Smooth muscle cell (in vitro differentiated cells): ENCODE measurements at regions not wholly inside any gene's neighbourhood (a gene's known extent, or its start where the extent isn't known, plus 50 kb on each side); places are given as distances from the start of the nearest gene placed in this dataset.

Experiments used
- DNase-seq: peaks from one replicate; lab custom pipeline; 2025; ENCODE audit not compliant: unreplicated experiment; lab: John Stamatoyannopoulos, UW
- H2AFZ ChIP-seq: fragments of 200-600 bp; sonication (generic); 2 replicates; pipeline ENCODE4 v1.6.0; 2016; ENCODE audit warnings: antibody characterized with exemption, low read depth, mild to moderate bottlenecking
- H3F3A ChIP-seq: fragments of 200-600 bp; sonication (generic); 2 replicates; pipeline ENCODE4 v1.6.0; 2017; ENCODE audit warnings: antibody characterized with exemption, low read depth
- H3K27ac ChIP-seq: fragments of 200-600 bp; sonication (generic); 2 replicates; pipeline ENCODE4 v1.5.1; 2016; ENCODE audit warnings: low read depth, mild to moderate bottlenecking
- H3K27me3 ChIP-seq: fragments of 200-600 bp; sonication (generic); 2 replicates; pipeline ENCODE4 v1.6.1; 2016; ENCODE audit warnings: low read depth, mild to moderate bottlenecking
- H3K36me3 ChIP-seq: fragments of 200-600 bp; sonication (generic); 2 replicates; pipeline ENCODE4 v1.5.1; 2016; ENCODE audit warnings: low read depth
- H3K4me1 ChIP-seq: fragments of 200-600 bp; sonication (generic); 2 replicates; pipeline ENCODE4 v1.5.1; 2016; ENCODE audit warnings: low read depth
- H3K4me2 ChIP-seq: fragments of 200-600 bp; sonication (generic); 2 replicates; pipeline ENCODE4 v1.6.0; 2016; ENCODE audit warnings: mild to moderate bottlenecking
- H3K4me3 ChIP-seq: fragments of 200-600 bp; sonication (generic); 2 replicates; pipeline ENCODE4 v1.5.1; 2016; ENCODE audit warnings: mild to moderate bottlenecking
- H3K79me2 ChIP-seq: fragments of 200-600 bp; sonication (generic); 2 replicates; pipeline ENCODE4 v1.6.0; 2016; ENCODE audit warnings: low read depth, mild to moderate bottlenecking
- H3K9ac ChIP-seq: fragments of 200-600 bp; sonication (generic); 2 replicates; pipeline ENCODE4 v1.6.0; 2016; ENCODE audit warnings: low read depth
- H3K9me3 ChIP-seq: fragments of 200-600 bp; sonication (generic); replicated peaks from 2 replicates; pipeline ENCODE4 v1.5.1; 2016; ENCODE audit warnings: low read depth
- H4K20me1 ChIP-seq: fragments of 200-600 bp; sonication (generic); 2 replicates; pipeline ENCODE4 v1.6.0; 2016; ENCODE audit warnings: low read depth
- CTCF ChIP-seq: fragments of 200-600 bp; sonication (generic); IDR thresholded peaks from 2 replicates; pipeline ENCODE4 v1.5.1; 2017; ENCODE audit warnings: borderline replicate concordance, mild to moderate bottlenecking, antibody characterized with exemption; ENCODE audit not compliant: insufficient read depth, poor library complexity, severe bottlenecking
- WGBS: methylation state at CpG from one replicate; pipeline ENCODE4 v1.1.7; 2016; ENCODE audit warnings: low lambda C conversion rate; 5-methylcytosine and 5-hydroxymethylcytosine counted together

- no peak for DNase-seq
- 85% methylated on average over 2 of the region's 2 CpGs for whole genome bisulfite sequencing
- Histone ChIP-seq H3K79me2 (no peaks in the 10 kb centered on the region), H3K4me2 (no peak overlapping the region), H3K27ac (no peak overlapping the region), H2AFZ (no peak overlapping the region), H3K36me3 (no peaks in the 10 kb centered on the region), H3K27me3 (no peaks in the 10 kb centered on the region), H3K9me3 (no peaks in the 10 kb centered on the region), H3F3A (no peaks in the 10 kb centered on the region), H3K4me1 (no peaks in the 10 kb centered on the region), H4K20me1 (no peaks in the 10 kb centered on the region), H3K4me3 (no peak overlapping the region), H3K9ac (no peak overlapping the region)
- TF ChIP-seq CTCF = no peak
These were observed 171.8 kb upstream of the CPNE8 start for GRCh38 chr12:39077226-39077625.

DNA sequence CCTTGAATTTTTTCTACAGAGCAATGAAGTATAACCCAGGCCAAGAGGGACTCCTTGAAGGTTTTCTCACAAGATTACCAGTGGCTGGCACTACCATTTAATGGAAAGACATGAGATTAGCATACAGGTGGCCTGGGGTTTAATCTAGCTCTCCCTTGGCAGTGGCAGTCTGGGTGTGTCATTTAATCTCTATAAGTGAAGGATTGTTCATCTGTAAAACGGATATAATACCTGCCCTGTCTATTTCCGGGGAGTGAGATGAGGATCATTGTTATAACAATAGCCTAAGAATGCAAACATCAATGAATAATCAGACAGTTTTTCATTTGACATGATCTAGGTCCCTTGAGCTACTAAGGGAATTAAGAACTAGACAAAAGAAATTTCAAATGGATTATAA, 168.7 kb upstream of the CPNE8 start:
- Histone ChIP-seq H3K27me3 (no peaks in the 10 kb centered on the region), H3K9me3 (no peaks in the 10 kb centered on the region), H3K36me3 (no peaks in the 10 kb centered on the region), H3K27ac (no peak overlapping the region), H4K20me1 (no peaks in the 10 kb centered on the region), H3K4me2 (no peak overlapping the region), H3F3A (no peaks in the 10 kb centered on the region), H3K4me3 (no peak overlapping the region), H3K79me2 (no peaks in the 10 kb centered on the region), H3K4me1 (no peaks in the 10 kb centered on the region), H2AFZ (no peak overlapping the region), H3K9ac (no peak overlapping the region)
- WGBS = 94% methylated on average over 2 of the region's 2 CpGs
- no peak for DNase-seq
- no peak for TF ChIP-seq CTCF

GRCh38 chr12:39072658-39073057, 167.3 kb upstream of the CPNE8 start:
- DNase-seq = no peak

More at GRCh38 chr12:39072658-39073057, 167.3 kb upstream of the CPNE8 start:
- no peaks in the 10 kb centered on the region for H3F3A ChIP-seq
- no peak overlapping the region for H3K4me2 ChIP-seq
- H3K4me3 ChIP-seq = no peak overlapping the region
- no peak overlapping the region for H3K27ac ChIP-seq
- no peaks in the 10 kb centered on the region for H3K9me3 ChIP-seq
- TF ChIP-seq CTCF = no peak
- no peaks in the 10 kb centered on the region for H3K4me1 ChIP-seq
- H3K79me2 ChIP-seq = no peaks in the 10 kb centered on the region
- no peaks in the 10 kb centered on the region for H3K27me3 ChIP-seq
- no peaks in the 10 kb centered on the region for H4K20me1 ChIP-seq
- H3K36me3 ChIP-seq = no peaks in the 10 kb centered on the region
- no peak overlapping the region for H2AFZ ChIP-seq
- WGBS = 86% methylated on average over 2 of the region's 2 CpGs
- H3K9ac ChIP-seq = no peak overlapping the region
